Erythroblast (primary cell): ENCODE measurements at regions not wholly inside any gene's neighbourhood (a gene's known extent, or its start where the extent isn't known, plus 50 kb on each side); places are given as distances from the start of the nearest gene placed in this dataset.

Experiments
- GATA1 ChIP-seq: IDR thresholded peaks from 2 replicates; pipeline ENCODE4 v1.6.1; 2011; ENCODE audit warnings: low read depth, mild to moderate bottlenecking, control low read depth, low read length, moderate library complexity
- POLR2A ChIP-seq: IDR thresholded peaks from 2 replicates; pipeline ENCODE4 v1.6.1; 2011; ENCODE audit warnings: mild to moderate bottlenecking, low read length

GRCh38 chr12:118835926-118836325 is 145.4 kb upstream of the SRRM4 start:
- no peak for TF ChIP-seq POLR2A
- no peak for TF ChIP-seq GATA1
